ENCODE measurements at regions not wholly inside any gene's neighbourhood (a gene's known extent, or its start where the extent isn't known, plus 50 kb on each side); places are given as distances from the start of the nearest gene placed in this dataset.

DNA sequence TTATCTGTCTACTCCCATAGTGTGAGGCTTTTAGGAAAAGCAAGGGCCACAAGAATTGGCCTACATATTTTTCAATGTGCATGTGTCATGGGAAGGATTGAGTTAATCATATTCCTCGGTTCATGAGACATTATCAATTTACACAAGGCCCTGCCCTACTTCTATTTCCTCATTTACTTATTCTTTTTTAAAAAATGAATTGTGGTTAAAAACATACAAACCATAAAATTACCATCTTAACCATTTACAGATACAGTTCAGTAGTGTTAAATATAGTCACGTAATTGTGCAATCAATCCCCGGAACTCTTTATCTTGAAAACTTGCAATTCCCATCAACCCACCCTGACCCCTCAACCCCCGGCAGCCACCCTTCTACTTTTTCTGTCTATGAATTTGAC is 284.0 kb upstream of the GADL1 start:
- TF ChIP-seq, protein P1, sequence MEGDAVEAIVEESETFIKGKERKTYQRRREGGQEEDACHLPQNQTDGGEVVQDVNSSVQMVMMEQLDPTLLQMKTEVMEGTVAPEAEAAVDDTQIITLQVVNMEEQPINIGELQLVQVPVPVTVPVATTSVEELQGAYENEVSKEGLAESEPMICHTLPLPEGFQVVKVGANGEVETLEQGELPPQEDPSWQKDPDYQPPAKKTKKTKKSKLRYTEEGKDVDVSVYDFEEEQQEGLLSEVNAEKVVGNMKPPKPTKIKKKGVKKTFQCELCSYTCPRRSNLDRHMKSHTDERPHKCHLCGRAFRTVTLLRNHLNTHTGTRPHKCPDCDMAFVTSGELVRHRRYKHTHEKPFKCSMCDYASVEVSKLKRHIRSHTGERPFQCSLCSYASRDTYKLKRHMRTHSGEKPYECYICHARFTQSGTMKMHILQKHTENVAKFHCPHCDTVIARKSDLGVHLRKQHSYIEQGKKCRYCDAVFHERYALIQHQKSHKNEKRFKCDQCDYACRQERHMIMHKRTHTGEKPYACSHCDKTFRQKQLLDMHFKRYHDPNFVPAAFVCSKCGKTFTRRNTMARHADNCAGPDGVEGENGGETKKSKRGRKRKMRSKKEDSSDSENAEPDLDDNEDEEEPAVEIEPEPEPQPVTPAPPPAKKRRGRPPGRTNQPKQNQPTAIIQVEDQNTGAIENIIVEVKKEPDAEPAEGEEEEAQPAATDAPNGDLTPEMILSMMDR (IDR thresholded peaks at IDR 0.05; ENCODE audit: low read length): no peak
- no peak for TF ChIP-seq EZH2 (IDR thresholded peaks at IDR 0.05; ENCODE audit: borderline replicate concordance, low read length)
